Glutamatergic neuron (in vitro differentiated cells): ENCODE measurements at regions not wholly inside any gene's neighbourhood (a gene's known extent, or its start where the extent isn't known, plus 50 kb on each side); places are given as distances from the start of the nearest gene placed in this dataset.
"Not testable (repeated sequence)": the region's sequence is repeated elsewhere in the genome, so short reads cannot be mapped to it uniquely, and the experiment has no call there.

Experiments
- DNase-seq: peaks from one replicate; pipeline ENCODE4 v3.0.0; 2022
- H3K27ac Mint-ChIP-seq: one replicate; pipeline ENCODE4 v1.8.0; 2020; ENCODE audit warnings: mild to moderate bottlenecking, mixed read lengths, inconsistent platforms; ENCODE audit not compliant: unreplicated experiment
- H3K27me3 Mint-ChIP-seq: one replicate; pipeline ENCODE4 v1.8.0; 2020; ENCODE audit warnings: mild to moderate bottlenecking, moderate library complexity, mixed read lengths, inconsistent platforms; ENCODE audit not compliant: unreplicated experiment
- H3K36me3 Mint-ChIP-seq: one replicate; pipeline ENCODE4 v1.8.0; 2020; ENCODE audit warnings: mild to moderate bottlenecking, mixed read lengths, inconsistent platforms; ENCODE audit not compliant: unreplicated experiment
- H3K4me1 Mint-ChIP-seq: one replicate; pipeline ENCODE4 v1.8.0; 2020; ENCODE audit warnings: mild to moderate bottlenecking, low read depth, mixed read lengths, inconsistent platforms; ENCODE audit not compliant: unreplicated experiment
- H3K4me3 Mint-ChIP-seq: one replicate; pipeline ENCODE4 v1.8.0; 2020; ENCODE audit warnings: mild to moderate bottlenecking, mixed read lengths, inconsistent platforms; ENCODE audit not compliant: unreplicated experiment
- H3K9me3 Mint-ChIP-seq: one replicate; pipeline ENCODE4 v1.8.0; 2020; ENCODE audit warnings: mild to moderate bottlenecking, moderate library complexity, mixed read lengths, inconsistent platforms; ENCODE audit not compliant: unreplicated experiment
- CTCF ChIP-seq: fragments of 200-600 bp; sonication (generic); IDR thresholded peaks from one replicate; pipeline ENCODE4 v1.5.0; 2021; ENCODE audit not compliant: partially characterized antibody, unreplicated experiment

GRCh38 chr1:67609577-67610341 lies 75.2 kb upstream of the GADD45A start:
- peaks cover under 1% of the 10 kb centered on the region for H3K36me3 Mint-ChIP-seq
- no peak for TF ChIP-seq CTCF

DNA sequence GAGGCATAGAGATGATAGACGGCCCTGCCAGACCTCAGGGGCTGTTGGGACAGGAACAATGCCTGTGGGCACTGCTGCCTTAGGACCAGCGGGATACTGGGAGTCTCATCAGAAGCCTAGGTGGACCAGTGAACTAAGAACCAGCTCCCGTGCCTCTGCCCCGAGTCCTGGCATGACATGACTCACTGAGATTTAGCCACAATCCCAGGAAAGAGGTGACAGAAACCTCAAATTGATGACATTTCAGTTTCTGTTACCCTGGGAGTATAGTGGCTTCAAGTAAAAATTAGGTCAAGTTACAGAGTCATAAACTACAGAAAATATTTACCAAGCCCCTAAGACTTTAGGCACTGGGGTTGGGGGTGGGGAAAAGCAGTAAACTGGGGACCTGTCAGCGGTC lies 74.6 kb upstream of the GADD45A start:
- TF ChIP-seq CTCF: no peak
- Mint-ChIP-seq H3K9me3 (peaks cover 1% of the 10 kb centered on the region), H3K4me1 (peaks cover 6% of the 10 kb centered on the region), H3K27me3 (peaks cover 8% of the 10 kb centered on the region), H3K36me3 (peaks cover 5% of the 10 kb centered on the region), H3K27ac (no peak overlapping the region), H3K4me3 (no peak overlapping the region)
- no peak for DNase-seq

More at GRCh38 chr1:67609577-67610341, 75.2 kb upstream of the GADD45A start:
- Mint-ChIP-seq H3K4me1 (peaks cover 6% of the 10 kb centered on the region), H3K4me3 (no peak overlapping the region), H3K9me3 (peaks cover 1% of the 10 kb centered on the region), H3K27me3 (peaks cover 5% of the 10 kb centered on the region), H3K27ac (no peak overlapping the region)
- no peak for DNase-seq

DNA sequence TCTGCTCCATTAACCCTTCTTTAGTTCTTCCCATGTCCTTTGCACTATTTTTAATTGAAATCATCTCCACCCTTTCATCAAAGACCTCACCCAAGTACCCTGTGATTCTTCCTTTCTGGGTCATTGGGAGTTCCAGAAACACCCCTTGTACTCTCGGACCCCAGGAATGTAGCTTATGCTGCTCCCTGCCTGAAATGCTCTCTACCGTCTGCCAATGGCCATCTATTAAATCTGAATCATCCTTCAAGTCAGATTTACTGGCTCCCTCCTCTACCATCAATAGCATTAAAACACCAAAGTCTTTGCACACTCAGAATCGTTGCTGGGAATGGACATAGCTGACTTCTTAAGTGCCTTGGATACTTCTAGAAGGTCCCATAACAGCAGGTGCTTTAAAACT lies 73.2 kb upstream of the GADD45A start:
- TF ChIP-seq CTCF: no peak
- H3K4me1 Mint-ChIP-seq: peaks cover 4% of the 10 kb centered on the region
- H3K4me3 Mint-ChIP-seq: no peak overlapping the region
- no peak for DNase-seq
- H3K9me3 Mint-ChIP-seq: peaks cover 1% of the 10 kb centered on the region
- no peak overlapping the region for H3K27ac Mint-ChIP-seq
- peaks cover 5% of the 10 kb centered on the region for H3K36me3 Mint-ChIP-seq
- peaks cover 8% of the 10 kb centered on the region for H3K27me3 Mint-ChIP-seq

GRCh38 chr1:67612788-67613241 lies 72.2 kb upstream of the GADD45A start:
- no peak for TF ChIP-seq CTCF
- no peak overlapping the region for H3K27ac Mint-ChIP-seq
- H3K9me3 Mint-ChIP-seq: no peaks in the 10 kb centered on the region
- no peak for DNase-seq
- no peak overlapping the region for H3K4me3 Mint-ChIP-seq
- peaks cover 7% of the 10 kb centered on the region for H3K27me3 Mint-ChIP-seq
- peaks cover 5% of the 10 kb centered on the region for H3K36me3 Mint-ChIP-seq
- peaks cover 4% of the 10 kb centered on the region for H3K4me1 Mint-ChIP-seq

- not testable (repeated sequence) for DNase-seq, H3K36me3 Mint-ChIP-seq, H3K4me1 Mint-ChIP-seq, H3K9me3 Mint-ChIP-seq, H3K4me3 Mint-ChIP-seq, H3K27ac Mint-ChIP-seq, H3K27me3 Mint-ChIP-seq
Observed at GRCh38 chr1:67613479-67613878, 71.5 kb upstream of the GADD45A start.
